RWPE1 (cell line): ENCODE measurements at regions not wholly inside any gene's neighbourhood (a gene's known extent, or its start where the extent isn't known, plus 50 kb on each side); places are given as distances from the start of the nearest gene placed in this dataset.
A peak's percentile ranks its signal among the peaks of the same experiment; 100 is the strongest.

ENCODE experiments used
- CTCF ChIA-PET: fragments of 350-600 bp; sonication (Branson Sonifier 250); formaldehyde crosslinking; extraction: SDS; loops from one replicate; lab custom pipeline; 2021; lab: Yijun Ruan, JAX
- POLR2A ChIA-PET: fragments of 400-600 bp; formaldehyde crosslinking; extraction: SDS; loops from one replicate; lab custom pipeline; 2020; ENCODE audit warnings: antibody characterized with exemption; ENCODE audit not compliant: low non-redundant PET; lab: Yijun Ruan, JAX
- DNase-seq: peaks from one replicate; pipeline ENCODE4 v3.0.0; 2012; ENCODE audit warnings: low spot score
- H3K27ac ChIP-seq: fragments of 450-650 bp; 2 replicates; pipeline ENCODE4 v1.5.1; 2017
- TF ChIP-seq, protein P1 (sequence below): fragments of 450-650 bp; conservative IDR thresholded peaks from 2 replicates; pipeline ENCODE4 v1.5.1; 2017; ENCODE audit warnings: low read depth, mild to moderate bottlenecking

DNA sequence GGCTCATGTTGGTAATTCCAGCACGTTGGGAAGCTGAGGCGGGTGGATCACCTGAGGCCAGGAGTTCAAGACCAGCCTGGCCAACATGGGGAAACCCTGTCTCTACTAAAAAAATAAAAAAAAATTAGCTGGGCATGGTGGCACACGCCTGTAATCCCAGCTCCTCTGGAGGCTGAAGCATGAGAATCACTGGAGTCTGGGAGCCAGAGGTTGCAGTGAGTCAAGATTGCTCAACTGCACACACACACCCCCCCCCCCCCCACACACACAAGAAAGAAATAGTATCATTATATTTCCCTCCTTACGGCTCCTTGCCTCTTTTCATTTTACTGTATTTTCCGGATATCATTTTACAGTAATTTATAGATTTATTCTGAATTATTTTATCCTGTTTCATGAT, 963.1 kb upstream of the GOT2 start:
- no peak for DNase-seq
- ChIA-PET CTCF (interaction anchor here (0.6 kb wide), 1 partner anchor 340 kb away, joined by 3 read pairs; no protein-coding TSS in a partner anchor), POLR2A (no interaction called here)
- TF ChIP-seq, protein P1, sequence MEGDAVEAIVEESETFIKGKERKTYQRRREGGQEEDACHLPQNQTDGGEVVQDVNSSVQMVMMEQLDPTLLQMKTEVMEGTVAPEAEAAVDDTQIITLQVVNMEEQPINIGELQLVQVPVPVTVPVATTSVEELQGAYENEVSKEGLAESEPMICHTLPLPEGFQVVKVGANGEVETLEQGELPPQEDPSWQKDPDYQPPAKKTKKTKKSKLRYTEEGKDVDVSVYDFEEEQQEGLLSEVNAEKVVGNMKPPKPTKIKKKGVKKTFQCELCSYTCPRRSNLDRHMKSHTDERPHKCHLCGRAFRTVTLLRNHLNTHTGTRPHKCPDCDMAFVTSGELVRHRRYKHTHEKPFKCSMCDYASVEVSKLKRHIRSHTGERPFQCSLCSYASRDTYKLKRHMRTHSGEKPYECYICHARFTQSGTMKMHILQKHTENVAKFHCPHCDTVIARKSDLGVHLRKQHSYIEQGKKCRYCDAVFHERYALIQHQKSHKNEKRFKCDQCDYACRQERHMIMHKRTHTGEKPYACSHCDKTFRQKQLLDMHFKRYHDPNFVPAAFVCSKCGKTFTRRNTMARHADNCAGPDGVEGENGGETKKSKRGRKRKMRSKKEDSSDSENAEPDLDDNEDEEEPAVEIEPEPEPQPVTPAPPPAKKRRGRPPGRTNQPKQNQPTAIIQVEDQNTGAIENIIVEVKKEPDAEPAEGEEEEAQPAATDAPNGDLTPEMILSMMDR, result no peak
- H3K27ac ChIP-seq, result no peak overlapping the region

DNA sequence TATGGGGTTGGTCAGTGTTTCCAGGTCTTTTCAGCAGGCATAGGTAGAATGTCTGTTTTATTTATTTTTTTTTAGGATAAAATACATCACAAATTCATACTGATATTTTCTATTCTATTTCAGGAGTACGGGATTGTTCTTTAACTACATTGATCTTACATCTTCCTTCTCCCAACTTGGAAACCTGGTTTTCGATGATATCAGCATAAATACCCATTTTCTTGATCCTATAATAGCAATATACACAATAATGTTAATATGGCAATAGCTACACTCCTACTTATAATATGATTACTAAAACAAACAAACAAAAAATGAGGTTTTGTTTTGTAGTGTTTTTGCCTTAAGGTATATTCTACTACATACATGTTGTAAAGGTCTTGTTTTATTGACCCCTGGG, 962.4 kb upstream of the GOT2 start:
- DNase-seq, result no peak
- H3K27ac ChIP-seq, result no peak overlapping the region
- POLR2A ChIA-PET, result no interaction called here
- TF ChIP-seq, protein P1, result no peak
- CTCF ChIA-PET, result interaction anchor here (0.6 kb wide), 1 partner anchor 508 kb away, joined by 3 read pairs; no protein-coding TSS in a partner anchor

DNA sequence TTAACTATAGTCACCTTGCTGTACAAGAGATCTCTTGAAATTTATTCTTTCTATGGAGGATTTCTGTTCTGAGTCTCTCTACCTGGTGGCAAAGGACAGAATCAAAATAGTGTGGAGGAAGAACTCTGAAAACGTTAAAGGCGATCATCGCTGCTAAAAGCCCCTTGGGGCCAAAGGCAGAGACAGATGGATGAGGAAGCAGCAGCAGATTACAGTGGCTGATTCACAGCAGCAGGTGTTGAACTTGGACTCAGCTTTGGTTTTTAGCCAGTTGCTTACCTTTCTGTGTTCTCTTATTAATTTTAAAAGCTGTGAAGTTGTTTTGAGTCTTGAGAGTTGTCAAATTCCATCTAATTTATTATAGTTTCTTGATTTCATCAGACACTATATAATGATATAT, 956.1 kb upstream of the GOT2 start:
- POLR2A ChIA-PET, result no interaction called here

DNA sequence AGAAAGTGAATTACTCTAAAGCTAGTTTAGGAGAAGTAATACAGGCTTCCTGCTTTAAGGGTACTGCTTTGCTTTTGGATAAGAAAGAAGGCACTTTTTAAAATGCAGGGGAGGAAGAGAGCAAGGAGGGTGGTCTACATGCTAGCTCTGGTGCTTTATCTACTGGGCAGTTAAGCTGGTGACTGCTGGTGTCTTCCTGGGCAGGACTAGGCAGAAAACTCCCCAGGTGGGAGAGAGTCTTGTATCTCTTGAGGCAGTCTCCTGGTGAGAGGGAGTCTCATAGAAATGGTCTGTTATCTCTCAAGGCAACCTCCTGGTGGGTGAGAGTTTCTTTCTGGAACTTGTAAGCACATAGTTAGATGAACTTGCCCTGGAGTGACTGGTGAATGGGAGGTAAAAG, 953.9 kb upstream of the GOT2 start:
- ChIA-PET CTCF (no interaction called here), POLR2A (no interaction called here)
- TF ChIP-seq, protein P1, result no peak
- H3K27ac ChIP-seq, result no peak overlapping the region
- DNase-seq, result no peak

More for the DNA sequence above, 956.1 kb upstream of the GOT2 start:
- CTCF ChIA-PET, result interaction anchor here (0.5 kb wide), 1 partner anchor 280 kb away, joined by 3 read pairs; no protein-coding TSS in a partner anchor
- H3K27ac ChIP-seq, result no peak overlapping the region
- TF ChIP-seq, protein P1, result no peak
- no peak for DNase-seq

DNA sequence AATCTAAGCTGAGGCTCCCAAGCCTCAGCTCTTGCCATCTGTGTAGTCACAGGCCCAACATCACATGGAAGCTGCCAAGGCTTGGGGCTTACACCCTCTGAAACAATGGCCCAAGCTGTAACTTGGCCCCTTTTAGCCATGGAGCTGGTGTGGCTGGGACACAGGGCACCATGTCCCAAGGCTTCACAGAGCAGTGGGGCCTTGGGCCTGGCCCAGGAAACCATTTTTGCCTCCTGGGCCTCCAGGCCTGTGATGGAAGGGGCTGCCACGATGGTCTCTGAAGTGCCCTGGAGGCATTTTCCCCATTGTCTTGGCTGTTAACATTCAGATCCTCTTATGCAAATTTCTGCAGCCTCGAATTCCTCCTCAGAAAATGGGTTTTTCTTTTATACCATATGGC, 952.3 kb upstream of the GOT2 start:
- ChIA-PET CTCF (no interaction called here), POLR2A (no interaction called here)
- H3K27ac ChIP-seq, result no peak overlapping the region
- TF ChIP-seq, protein P1, result no peak
- no peak for DNase-seq

DNA sequence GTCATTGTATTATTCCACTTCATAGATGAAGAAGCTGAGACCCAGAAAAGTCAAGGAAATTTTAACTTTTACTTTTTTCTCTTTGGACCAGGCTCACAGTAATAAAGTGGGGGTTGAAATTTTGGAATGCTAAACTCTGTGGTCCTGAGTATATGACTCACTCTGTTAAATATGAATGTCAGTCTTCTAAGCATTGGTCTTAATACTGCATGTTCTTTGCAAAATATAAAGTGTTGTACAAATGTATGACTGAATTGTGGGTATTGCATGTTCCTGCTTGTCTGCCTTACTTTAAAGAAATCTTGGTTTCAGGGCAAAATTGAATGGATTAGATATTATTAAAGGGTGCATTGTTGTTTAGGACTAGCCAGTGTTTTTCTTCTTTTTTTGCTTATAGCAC, 950.8 kb upstream of the GOT2 start:
- peak; percentile 4 for DNase-seq
- TF ChIP-seq, protein P1, result no peak
- POLR2A ChIA-PET, result no interaction called here
- CTCF ChIA-PET, result no interaction called here
- H3K27ac ChIP-seq, result no peak overlapping the region

DNA sequence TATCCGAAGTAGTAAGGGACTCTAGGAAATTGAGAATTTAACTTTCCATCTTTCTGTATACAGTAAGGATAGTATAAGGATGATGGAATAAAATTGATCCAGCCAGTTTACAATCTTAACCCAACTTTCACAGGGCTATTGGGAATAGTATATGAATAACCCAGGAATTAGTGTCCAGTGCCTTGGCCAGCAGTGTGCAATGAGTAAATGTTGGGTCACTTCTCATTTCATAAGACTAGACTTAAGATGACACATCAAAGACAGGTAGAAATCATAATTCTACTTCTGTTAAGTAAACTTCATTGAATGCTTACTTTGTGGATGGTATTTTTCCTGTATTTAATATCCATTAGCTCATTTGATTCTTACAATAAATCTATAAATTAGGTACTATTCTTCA, 949.6 kb upstream of the GOT2 start:
- H3K27ac ChIP-seq, result no peak overlapping the region
- TF ChIP-seq, protein P1, result no peak
- no peak for DNase-seq
- ChIA-PET POLR2A (no interaction called here), CTCF (no interaction called here)
